Cardiac septum (tissue), 1 donor: ENCODE measurements at regions not wholly inside any gene's neighbourhood (a gene's known extent, or its start where the extent isn't known, plus 50 kb on each side); places are given as distances from the start of the nearest gene placed in this dataset.
A peak's percentile ranks its signal among the peaks of the same experiment; 100 is the strongest.
"Not testable (repeated sequence)": the region's sequence is repeated elsewhere in the genome, so short reads cannot be mapped to it uniquely, and the experiment has no call there.

ENCODE experiments used
- DNase-seq: peaks from one replicate; pipeline ENCODE4 v3.0.0-alpha.2; 2020; ENCODE audit warnings: low spot score
- intact Hi-C: fragments of 100-400 bp; cut with DNase I; formaldehyde crosslinking; loops from one replicate; pipeline ENCODE4 v1.14.0; 2022
- donor health status: DM: no; HTN: no; CAD: no.

DNA sequence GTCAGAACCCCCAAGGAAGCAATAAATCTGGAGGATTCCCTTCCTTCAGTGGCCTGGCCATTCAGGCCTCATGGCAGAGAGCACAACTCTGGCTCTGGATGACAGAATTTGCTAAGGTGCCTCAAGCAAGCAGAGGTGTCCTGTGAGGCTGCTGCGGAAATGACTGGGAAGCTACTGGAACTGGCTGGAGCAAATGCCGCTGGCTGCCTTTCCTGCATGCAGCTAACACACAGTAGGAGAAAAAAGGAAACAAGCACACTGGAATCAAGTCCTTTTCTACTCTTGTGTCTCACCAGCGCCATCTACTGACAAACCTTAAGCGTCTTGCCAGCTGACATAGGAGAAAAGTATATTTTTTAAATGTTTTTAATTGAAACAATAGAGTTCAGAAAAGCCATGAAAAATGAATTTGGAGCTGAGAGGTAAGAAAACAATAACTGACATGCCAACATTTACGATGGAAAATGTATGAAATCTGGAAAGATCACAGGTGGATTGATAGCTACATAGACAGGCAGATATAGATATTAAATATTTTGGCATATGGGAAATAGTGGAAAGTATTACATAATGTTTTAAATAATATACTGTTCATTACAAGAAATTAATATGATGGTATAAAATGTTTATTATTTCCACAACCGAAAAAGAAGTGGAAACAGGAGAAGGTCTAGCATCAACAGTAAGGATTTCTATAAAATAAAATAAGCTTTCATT, 951.6 kb downstream of the ANKRD7 start:
- intact Hi-C loops = no loop called here
- peak; percentile 57 for DNase-seq

DNA sequence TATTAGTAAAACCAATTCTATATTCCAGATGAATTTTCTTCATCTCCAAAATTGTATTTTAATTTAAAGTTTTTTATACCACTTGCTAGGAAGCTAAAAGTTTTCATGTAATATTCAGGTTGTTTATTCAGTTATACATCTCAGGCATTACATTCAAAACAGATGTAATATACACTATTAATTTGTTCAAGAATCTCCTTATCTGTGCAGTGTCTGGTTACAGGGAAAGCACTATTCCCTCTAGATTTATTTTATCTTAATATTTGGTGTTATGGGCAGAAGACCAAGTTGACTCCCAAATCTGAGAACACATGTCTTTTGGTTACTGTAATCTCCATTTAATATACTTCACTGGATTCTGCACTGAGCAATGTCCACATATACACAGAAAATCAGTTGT, 953.4 kb downstream of the ANKRD7 start:
- intact Hi-C loops = no loop called here
- no peak for DNase-seq

DNA sequence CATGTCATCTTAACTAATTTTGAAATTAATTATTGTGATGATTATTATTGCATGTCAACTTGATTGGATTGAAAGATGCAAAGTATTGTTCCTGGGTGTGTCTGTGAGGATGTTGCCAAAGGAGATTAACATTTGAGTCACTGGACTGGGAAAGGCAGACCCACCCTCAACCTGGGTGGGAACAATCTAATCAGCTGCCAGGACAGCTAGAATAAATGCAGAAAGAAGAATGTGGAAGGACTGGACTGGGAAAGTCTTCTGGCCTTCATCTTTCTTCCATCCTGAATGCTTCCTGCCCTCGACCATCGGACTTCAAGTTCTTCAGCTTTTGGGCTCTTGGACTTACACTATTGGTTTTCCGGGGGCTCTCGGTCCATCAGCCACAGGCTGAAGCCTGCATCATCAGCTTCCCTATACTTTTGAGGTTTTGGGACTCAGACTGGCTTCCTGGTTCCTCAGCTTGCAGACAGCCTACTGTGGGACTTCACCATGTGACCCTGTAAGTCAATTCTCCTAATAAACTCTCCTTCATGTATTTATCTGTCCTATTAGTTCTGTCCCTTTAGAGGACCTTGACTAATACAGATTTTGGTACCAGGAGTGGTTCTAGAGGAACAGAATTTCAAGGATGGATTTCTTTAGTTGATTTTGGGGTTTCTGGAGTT, 959.8 kb downstream of the ANKRD7 start:
- DNase-seq = no peak
- intact Hi-C loops = no loop called here

DNA sequence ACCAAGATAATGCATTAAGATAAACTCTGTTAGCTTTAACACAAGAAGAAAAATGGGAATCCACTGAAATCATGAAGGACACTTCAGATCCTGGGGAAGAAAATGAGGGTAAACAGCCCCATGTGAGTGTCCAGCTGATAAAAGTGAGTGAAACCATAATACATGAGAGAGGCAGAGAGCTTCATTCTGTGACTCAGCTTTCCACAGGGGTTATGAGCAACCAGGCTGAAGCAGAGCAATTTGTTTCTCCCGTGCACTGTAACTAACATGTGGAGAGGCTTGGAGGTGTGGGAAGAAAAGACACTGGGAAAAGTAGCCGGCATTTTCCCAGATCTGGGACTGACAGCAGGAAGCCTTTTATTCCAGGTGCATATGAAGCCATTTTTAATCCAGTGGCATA, 971.7 kb downstream of the ANKRD7 start:
- intact Hi-C loops = no loop called here
- no peak for DNase-seq

DNA sequence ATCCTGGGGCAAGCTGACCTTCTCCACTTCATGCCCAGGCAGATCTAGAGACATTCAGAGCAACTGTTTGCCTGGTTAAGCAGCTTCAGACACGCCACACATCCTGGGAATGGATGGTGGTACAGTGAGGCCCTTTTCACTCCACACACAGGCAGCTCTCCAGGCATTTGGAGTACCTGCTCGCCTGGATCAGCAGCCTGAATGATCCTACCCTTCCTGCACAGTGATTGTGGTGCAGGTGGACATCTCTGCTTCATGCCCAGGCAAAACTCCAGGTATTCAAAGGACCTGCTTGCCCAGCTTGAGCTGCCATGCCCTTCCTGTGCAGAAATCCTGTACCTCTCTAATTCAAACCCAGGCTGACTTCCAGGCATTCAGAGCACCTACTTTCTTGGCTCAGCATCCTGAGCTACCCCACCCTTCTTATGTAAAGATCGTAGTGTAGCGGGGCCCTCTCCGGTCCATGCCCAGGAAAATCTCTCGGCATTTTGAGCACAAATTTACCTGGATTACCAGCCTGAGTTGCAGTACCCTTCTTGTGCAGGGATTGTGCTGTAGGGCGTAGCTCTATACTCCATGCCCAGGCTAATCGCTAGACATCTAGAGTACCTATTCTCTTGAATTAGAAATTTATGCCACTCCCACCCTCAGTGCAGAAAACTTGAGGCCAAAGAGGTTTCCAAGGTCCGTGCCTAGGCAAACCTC, 972.8 kb downstream of the ANKRD7 start:
- intact Hi-C loops = no loop called here

DNA sequence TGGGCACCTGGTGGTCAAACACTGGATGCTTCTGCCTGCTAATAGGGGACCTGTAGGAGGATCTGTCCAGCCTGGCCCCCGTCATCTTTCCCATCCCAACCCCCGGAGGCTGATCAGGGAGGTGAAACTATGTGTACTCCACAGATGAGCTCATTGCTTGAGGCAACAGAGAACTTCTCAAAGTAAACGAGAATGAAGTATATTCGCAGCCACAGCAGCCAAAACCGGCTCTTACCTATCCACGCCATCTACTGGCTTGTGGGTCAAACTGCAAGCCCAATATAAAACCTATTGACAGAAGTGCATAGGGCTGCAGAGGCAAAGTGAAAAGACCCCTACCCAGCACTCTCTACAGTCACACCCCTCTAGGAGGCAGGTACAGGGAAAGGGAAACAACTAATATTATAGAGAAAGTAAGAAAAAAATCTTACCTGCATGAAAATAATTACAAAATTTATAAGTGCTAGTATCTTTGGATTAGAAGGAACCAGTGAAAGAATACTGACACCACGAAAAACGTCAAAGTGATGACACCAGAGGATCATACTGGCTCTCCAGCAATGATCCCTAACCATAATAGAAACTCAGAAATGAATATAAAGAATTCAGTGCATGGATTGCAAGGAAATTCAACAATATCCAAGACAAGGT, 973.5 kb downstream of the ANKRD7 start:
- intact Hi-C loops = no loop called here
- no peak for DNase-seq

More for the DNA sequence above, 972.8 kb downstream of the ANKRD7 start:
- DNase-seq = no peak

DNA sequence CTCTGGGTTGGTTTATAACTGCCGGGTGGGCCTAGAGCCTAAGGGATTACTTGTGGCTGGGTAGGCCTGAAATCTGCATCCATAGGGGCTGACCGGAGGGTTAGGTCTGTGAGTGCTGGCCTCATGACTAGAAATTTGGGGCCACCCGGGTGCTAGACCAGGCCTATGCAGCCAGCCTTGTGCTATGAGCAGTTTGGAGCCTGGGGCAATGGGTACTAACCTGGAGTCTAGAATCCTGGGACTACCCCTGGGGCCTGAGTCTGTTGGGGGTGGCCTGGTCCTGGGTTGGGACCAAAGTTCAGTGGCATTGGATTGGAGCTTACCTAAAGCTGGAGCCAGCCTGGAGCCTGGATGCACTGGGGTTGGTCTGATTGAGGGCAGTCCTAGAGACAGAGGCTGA, 995.2 kb downstream of the ANKRD7 start:
- intact Hi-C loops = no loop called here

DNA sequence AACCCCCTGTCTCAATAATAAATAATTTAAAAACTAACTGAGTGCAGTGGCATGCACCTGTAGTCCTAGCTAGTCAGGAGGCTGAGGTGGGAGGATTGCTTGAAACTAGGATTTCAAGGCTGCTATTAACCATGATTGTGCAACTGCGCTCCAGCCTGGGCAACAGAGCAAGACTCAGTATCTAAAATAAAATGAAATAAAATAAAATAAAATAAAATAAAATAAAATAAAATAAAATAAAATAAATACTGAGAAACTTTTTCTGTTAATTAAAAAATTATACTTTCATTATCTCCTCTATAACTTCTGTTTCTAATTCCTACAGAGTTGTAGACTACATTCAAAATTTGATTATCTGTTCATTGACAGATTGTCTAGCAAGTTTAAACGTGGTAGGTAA, 999.4 kb downstream of the ANKRD7 start:
- DNase-seq = no peak
- intact Hi-C loops = no loop called here

More for the DNA sequence above, 995.2 kb downstream of the ANKRD7 start:
- DNase-seq = peak; percentile 73

DNA sequence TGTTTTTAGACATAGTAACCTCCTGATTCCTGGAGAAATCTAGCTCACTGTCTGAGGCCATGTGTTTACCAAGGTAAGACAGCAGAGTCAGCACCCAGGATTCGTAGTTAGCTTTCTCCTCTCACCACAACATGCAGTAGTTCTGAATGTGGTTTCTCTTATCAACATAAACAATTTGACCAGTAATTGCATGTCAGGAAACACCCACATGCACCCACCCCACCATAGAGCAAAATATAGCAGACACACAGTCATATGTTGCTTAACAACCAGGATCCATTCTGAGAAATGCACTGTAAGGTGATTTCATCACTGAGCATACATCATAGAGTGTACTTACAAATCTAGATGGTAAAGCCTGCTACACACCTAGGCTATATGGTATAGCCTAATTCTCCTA, 1004.0 kb downstream of the ANKRD7 start:
- intact Hi-C loops = no loop called here
- DNase-seq = no peak

DNA sequence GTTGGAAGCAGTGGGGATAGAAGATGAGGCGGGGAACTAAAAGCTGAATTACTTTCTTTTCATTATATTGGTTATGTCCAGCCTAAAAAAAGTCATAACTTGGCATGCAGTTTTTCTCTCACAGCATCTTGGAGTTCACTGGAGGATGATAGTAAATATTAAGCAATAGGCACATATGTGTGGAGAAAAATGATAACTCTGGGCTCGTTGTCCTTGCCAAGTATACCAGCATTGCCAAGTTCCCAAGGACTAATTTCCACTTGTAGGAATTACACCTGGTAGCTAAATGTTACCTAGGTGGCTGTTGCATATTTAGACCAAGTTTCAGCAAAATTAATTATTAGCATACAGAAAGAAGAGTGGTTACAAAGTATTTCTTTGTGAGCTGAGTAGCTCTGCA, 1007.6 kb downstream of the ANKRD7 start:
- intact Hi-C loops = no loop called here

DNA sequence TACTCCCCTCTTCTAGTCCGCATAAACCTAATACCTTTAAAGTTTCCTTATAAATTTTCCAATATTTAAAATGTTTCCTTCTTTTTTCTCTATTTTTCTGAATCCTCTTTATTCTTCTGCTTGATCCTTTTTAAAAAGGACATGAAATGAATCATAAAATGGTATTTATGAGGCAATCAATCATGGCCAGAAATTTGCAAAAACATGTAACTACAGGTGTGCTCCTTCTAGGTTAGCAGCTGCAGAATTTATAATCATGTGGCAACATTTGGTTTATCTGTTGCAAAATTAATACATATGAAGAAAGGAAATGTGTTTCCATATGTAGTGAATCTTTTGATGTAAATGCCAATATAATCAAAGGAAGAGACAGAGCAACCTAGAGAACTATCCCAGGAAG, 1008.5 kb downstream of the ANKRD7 start:
- intact Hi-C loops = no loop called here
- DNase-seq = no peak

More for the DNA sequence above, 1007.6 kb downstream of the ANKRD7 start:
- DNase-seq = no peak

DNA sequence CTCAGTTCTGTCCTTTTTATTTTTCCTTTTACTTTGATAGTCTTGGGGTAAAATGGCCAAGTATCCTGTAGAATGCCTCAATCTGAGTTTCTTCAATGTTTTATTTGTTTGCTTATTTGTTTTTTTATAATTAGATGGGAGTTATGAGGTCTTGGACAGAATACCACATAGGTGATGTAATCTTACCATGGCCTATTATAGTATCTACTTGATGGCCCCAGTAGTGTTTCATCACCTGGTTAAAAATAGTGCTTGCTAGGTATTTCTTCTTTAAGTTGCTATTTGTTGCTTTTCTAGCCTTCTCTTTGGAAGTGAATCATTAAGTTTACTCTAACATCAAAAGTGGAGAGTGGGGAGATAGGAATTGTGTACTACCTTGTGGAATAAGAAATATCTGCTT, 1020.0 kb upstream of the KCND2 start:
- intact Hi-C loops = no loop called here

DNA sequence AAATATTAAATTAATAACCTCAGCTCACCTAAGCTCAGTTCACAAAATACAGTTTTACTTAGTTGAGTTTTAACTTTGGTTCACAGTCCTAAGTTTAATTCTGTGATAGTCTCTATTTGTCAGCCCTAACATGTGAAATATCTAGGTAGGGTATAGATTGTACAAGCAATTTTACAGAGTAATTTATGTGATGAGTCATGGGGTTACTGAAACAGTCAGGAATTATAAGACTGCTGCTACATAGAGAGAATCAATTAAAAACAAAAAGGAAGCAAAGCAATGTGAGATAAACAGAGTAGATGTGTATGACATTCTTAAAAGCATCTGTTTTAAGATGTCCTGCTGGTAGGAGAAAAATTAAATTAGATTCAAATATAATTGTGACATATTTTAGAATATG, 1018.2 kb upstream of the KCND2 start:
- no peak for DNase-seq
- intact Hi-C loops = no loop called here

More for the DNA sequence above, 1020.0 kb upstream of the KCND2 start:
- no peak for DNase-seq

DNA sequence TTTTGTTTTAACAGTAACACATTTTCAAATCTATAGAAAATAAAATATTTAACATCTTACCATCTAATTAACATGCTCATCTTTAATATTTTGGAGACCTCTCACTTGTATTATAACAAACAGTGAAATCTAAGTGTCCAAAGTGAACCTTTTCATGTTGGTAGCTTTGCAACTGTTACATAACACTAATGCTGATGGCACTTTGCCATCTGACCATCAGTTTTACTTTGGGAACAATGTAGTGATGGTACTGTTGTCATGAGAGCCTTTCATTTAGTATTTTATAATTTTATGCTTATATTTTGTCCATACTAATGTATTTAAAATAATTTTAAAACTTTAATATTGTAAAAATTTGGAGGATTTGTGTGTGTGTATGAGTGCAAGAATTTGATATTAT, 1017.0 kb upstream of the KCND2 start:
- intact Hi-C loops = no loop called here
- DNase-seq = no peak

DNA sequence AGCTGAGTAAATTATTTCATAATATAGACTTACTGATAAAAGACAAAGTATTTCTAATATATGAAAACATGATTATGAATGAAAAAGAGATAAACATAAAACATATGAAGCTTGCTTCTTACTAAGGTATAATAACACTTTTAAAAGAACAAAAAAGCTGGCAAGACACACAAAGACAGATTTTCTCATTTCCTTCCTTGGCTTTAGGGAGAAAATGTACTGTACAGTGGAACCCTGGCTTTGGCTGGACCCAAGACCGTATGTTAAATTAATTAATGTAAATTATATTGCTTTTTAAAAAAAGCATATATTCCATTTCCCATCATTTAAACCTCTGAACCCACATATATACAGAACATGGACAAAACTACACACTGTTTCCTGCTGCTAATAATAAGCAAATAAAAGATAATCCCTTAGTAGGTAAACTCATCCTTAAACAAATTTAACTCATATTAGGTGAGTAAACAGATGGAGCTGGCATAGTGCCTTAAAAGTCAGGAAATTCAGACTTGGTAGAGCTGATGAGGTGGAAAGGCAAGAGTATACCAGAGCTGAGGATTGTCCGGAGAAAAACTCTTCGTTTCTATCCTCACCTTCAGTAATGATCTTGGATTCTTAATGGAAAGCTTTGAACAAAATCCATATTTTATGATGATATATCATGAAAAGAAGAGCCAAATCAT, 1016.4 kb upstream of the KCND2 start:
- intact Hi-C loops = no loop called here
- no peak for DNase-seq

DNA sequence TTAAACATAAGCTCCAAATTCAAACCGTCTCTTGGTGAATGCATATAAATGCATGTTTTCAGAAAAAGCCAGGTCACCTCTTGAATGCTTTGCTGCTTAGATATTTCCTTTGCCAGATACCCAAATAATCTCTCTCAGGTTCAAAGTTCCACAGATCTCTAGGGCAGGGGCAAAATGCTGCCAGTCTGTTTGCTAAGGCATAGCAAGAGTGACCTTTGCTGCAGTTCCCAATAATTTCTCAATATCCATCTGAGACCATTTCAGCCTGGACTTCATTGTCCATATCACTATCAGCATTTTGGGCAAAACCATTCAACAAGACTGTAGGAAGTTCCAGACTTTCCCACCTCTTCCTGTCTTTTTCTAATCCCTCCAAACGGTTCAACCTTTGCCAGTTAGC, 1006.2 kb upstream of the KCND2 start:
- DNase-seq, intact Hi-C loops: not testable (repeated sequence)

DNA sequence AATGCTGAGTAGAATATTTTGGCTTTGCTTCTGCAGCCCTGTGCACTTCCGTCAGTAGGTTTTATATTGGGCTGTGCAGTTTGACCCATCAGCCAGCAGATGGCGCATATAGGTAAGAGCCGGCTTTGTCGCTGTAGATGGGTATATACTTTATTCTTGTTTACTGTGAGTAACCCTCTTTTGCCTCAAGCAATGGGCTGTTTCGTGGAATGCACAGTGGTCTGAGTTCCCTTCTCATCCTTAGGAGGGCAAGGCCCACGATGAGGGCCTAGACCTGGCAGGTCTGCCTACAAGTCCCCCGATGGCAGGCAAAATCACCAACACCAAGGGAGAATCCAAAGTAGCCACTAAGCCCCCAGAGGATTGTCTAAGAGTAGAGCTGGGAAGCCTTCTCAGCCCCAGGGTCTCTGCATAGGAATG, 1002.9 kb upstream of the KCND2 start:
- DNase-seq = no peak
- intact Hi-C loops = loop anchor here (10.0 kb wide), 1 partner anchor 1285 kb away; no protein-coding TSS in a partner anchor

DNA sequence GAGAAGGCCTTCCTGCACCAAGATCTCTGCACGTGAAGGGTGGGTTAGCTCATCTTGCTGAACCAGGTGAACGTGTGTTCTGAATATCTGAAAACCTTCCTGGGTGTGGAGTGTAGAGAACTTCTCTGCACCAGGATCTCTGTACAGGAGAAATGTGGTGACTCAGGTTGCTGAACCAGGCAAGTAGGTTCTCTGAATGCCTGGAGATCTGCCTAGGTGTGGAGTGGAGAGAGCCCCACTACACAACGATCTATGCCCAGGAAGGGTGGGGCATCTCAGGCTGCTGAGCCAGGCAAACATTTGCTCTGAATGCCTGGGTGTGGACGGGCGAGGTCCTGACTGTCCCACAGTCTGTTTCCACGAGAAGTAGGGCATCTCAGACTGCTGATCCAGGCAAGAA, 1002.3 kb upstream of the KCND2 start:
- intact Hi-C loops = loop anchor here (10.0 kb wide), 1 partner anchor 1284 kb away; no protein-coding TSS in a partner anchor
- DNase-seq = no peak

DNA sequence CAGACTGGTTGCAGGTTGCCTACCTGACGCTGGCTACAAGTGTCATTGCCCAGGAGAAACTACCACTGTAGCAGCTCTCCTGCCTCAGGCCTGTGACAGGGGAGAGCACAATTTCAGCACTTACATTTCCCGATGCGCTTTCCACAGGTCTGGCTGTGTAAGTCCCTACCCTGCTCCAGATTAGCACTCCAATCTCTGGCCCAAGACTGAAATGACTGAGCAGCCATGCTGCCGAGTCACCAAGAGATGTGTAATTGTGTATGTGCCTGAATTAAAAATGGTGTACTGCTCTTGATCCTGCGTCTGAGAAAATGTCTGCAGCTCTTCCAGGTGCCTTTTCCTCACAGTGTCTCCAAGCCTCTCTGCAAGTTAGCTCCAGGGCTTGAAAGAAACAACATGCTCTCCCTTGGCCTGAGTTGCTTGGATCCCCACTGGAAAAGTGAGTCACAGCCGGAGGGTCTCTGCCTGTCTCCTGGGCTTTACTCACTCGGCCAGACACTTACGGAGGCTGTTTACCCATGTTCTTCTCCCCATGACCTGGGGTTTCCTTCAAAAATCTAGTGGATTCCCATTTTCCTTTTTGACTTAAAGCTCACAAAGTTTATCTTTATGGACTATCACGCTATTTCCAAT, 1001.7 kb upstream of the KCND2 start:
- no peak for DNase-seq
- intact Hi-C loops = loop anchor here (10.0 kb wide), 1 partner anchor 1284 kb away; no protein-coding TSS in a partner anchor
